ENCODE measurements at regions not wholly inside any gene's neighbourhood (a gene's known extent, or its start where the extent isn't known, plus 50 kb on each side); places are given as distances from the start of the nearest gene placed in this dataset.

GRCh38 chr12:20150835-20151422 lies 217.4 kb upstream of the PDE3A start:
- H3K9me3 ChIP-seq (replicated peaks; ENCODE audit: control insufficient read depth, insufficient read depth, low read depth, low read length): no peaks in the 10 kb centered on the region
- no TSS peak for BruUV-seq (replicated peaks)
- no peaks in the 10 kb centered on the region for H3K79me2 ChIP-seq (ENCODE audit: control insufficient read depth, insufficient read depth, low read length)
- ATAC-seq: no peak
- no peak for TF ChIP-seq ZNF655 (CRISPR knock-in tag; IDR thresholded peaks at IDR 0.05)
- no peak for TF ChIP-seq CREM (IDR thresholded peaks at IDR 0.05; ENCODE audit: low read depth)
- TF ChIP-seq, protein P1, sequence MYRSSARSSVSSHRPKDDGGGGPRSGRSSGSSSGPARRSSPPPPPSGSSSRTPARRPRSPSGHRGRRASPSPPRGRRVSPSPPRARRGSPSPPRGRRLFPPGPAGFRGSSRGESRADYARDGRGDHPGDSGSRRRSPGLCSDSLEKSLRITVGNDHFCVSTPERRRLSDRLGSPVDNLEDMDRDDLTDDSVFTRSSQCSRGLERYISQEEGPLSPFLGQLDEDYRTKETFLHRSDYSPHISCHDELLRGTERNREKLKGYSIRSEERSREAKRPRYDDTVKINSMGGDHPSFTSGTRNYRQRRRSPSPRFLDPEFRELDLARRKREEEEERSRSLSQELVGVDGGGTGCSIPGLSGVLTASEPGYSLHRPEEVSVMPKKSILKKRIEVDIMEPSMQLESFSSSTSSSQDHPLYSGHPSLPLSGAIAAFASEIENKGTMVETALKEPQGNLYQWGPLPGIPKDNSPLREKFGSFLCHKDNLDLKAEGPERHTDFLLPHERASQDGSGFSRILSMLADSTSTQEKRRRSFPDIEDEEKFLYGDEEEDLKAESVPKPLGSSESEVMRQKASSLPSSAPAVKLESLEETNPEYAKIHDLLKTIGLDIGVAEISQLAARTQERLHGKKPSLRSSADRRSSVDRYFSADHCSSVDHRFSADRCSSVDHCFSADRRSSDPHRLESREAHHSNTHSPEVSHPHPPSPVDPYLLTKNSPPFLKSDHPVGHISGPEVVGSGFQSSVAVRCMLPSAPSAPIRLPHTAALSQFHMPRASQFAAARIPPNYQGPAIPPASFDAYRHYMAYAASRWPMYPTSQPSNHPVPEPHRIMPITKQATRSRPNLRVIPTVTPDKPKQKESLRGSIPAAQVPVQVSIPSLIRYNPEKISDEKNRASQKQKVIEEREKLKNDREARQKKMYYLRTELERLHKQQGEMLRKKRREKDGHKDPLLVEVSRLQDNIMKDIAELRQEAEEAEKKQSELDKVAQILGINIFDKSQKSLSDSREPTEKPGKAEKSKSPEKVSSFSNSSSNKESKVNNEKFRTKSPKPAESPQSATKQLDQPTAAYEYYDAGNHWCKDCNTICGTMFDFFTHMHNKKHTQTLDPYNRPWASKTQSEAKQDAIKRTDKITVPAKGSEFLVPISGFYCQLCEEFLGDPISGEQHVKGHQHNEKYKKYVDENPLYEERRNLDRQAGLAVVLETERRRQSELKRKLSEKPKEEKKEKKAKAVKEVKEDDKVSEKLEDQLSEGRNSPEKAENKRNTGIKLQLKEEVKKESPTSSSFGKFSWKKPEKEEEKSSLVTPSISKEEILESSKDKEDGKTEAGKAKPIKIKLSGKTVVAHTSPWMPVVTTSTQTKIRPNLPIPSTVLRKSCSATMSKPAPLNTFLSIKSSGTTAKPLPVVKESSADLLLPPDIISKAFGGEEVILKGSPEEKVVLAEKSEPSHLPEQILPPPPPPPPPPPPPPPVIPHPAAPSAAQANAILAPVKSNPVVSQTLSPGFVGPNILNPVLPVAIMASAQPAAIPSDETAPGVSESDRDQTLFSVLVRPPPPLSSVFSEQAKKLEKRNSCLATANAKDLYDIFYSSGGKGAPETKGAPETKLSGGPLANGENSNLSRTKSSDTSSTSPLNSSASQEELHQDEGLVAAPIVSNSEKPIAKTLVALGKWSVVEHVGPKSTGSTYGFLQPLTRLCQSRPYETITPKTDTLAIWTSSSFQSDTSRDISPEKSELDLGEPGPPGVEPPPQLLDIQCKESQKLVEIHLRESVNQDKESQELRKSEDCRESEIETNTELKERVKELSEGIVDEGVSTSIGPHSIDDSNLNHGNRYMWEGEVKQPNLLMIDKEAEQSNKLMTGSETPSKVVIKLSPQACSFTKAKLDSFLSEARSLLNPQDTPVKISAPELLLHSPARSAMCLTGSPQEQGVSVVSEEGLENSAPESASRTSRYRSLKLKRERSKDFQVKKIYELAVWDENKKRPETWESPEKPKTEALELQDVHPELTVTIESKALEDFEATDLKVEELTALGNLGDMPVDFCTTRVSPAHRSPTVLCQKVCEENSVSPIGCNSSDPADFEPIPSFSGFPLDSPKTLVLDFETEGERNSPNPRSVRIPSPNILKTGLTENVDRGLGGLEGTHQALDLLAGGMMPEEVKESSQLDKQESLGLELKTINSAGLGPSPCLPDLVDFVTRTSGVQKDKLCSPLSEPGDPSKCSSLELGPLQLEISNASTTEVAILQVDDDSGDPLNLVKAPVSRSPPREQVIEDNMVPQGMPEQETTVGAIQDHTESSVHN (IDR thresholded peaks at IDR 0.05; ENCODE audit: borderline replicate concordance in 1 of 2, low read depth in 1 of 2): no peak
- TF ChIP-seq, protein P2, sequence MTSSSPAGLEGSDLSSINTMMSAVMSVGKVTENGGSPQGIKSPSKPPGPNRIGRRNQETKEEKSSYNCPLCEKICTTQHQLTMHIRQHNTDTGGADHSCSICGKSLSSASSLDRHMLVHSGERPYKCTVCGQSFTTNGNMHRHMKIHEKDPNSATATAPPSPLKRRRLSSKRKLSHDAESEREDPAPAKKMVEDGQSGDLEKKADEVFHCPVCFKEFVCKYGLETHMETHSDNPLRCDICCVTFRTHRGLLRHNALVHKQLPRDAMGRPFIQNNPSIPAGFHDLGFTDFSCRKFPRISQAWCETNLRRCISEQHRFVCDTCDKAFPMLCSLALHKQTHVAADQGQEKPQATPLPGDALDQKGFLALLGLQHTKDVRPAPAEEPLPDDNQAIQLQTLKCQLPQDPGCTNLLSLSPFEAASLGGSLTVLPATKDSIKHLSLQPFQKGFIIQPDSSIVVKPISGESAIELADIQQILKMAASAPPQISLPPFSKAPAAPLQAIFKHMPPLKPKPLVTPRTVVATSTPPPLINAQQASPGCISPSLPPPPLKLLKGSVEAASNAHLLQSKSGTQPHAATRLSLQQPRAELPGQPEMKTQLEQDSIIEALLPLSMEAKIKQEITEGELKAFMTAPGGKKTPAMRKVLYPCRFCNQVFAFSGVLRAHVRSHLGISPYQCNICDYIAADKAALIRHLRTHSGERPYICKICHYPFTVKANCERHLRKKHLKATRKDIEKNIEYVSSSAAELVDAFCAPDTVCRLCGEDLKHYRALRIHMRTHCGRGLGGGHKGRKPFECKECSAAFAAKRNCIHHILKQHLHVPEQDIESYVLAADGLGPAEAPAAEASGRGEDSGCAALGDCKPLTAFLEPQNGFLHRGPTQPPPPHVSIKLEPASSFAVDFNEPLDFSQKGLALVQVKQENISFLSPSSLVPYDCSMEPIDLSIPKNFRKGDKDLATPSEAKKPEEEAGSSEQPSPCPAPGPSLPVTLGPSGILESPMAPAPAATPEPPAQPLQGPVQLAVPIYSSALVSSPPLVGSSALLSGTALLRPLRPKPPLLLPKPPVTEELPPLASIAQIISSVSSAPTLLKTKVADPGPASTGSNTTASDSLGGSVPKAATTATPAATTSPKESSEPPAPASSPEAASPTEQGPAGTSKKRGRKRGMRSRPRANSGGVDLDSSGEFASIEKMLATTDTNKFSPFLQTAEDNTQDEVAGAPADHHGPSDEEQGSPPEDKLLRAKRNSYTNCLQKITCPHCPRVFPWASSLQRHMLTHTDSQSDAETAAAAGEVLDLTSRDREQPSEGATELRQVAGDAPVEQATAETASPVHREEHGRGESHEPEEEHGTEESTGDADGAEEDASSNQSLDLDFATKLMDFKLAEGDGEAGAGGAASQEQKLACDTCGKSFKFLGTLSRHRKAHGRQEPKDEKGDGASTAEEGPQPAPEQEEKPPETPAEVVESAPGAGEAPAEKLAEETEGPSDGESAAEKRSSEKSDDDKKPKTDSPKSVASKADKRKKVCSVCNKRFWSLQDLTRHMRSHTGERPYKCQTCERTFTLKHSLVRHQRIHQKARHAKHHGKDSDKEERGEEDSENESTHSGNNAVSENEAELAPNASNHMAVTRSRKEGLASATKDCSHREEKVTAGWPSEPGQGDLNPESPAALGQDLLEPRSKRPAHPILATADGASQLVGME (CRISPR knock-in tag; IDR thresholded peaks at IDR 0.05): no peak
- H3K27me3 ChIP-seq (ENCODE audit: control insufficient read depth in 2 of 2, insufficient read depth in 2 of 2, low read length in 2 of 2): no peaks in the 10 kb centered on the region
- no peak for DNase-seq (ENCODE audit: extremely low read depth in 1 of 4, low spot score in 3 of 4)
- FAIRE-seq: no peak
- no peak overlapping the region for H3K9ac ChIP-seq (ENCODE audit: insufficient read depth in 1 of 2, low read depth in 2 of 2, low read length in 2 of 2)
- H2AFZ ChIP-seq (ENCODE audit: low read depth, low read length): no peak overlapping the region
- no peaks in the 10 kb centered on the region for H3K36me3 ChIP-seq (ENCODE audit: control insufficient read depth, insufficient read depth, low read length)
- no peaks in the 10 kb centered on the region for H3K9me1 ChIP-seq (ENCODE audit: control insufficient read depth, insufficient read depth, low read length)
- no peaks in the 10 kb centered on the region for H3K4me1 ChIP-seq (replicated peaks in 1 of 2; ENCODE audit: control insufficient read depth in 2 of 2, insufficient read depth in 2 of 2, low read length in 2 of 2)
- no peak overlapping the region for H3K27ac ChIP-seq (ENCODE audit: extremely low read depth, low read depth, low read length)
- no peak overlapping the region for H3K4me2 ChIP-seq (ENCODE audit: insufficient read depth, low read length)
- ChIA-PET POLR2A (no interaction called here), CTCF (ENCODE audit: low intra/inter-chr PET ratio) (no interaction called here)
- no peaks in the 10 kb centered on the region for H4K20me1 ChIP-seq (replicated peaks; ENCODE audit: control insufficient read depth, insufficient read depth, low read length)
- 7% methylated on average over 6 of the region's 6 CpGs for WGBS (ENCODE audit: insufficient coverage, low coverage, missing lambda C conversion rate)
- H3K4me3 ChIP-seq: no peak overlapping the region
- in situ Hi-C loops (cut with MboI) (no loop called here), intact Hi-C loops (cut with micrococcal nuclease) (no loop called here)

All from K562 (cell line).